Epidermal melanocyte (primary cell): ENCODE measurements at regions not wholly inside any gene's neighbourhood (a gene's known extent, or its start where the extent isn't known, plus 50 kb on each side); places are given as distances from the start of the nearest gene placed in this dataset.

Experiments used
- DNase-seq: peaks from one replicate; pipeline ENCODE4 v3.0.0; 2011; ENCODE audit warnings: low spot score; ENCODE audit not compliant: insufficient read length

DNA sequence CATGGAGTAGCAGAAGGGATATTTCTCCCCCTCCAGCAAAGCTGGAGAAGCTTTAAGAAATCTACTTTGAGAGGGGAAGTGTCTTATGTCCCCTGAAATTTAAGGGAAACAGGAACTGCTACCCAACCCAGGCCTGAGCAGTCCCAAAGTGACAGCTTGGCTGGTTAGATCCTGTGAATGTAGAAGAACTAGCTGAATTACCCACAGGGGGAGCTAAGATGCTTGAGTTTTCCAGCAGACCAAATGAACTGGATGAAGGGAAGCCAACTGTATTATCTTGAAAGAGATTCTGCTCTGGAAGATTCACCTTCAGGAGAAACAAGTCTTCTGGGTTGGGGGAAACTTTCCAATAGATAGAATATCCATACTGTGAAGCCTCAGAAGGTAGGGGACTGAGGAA is 303.3 kb upstream of the MMS22L start:
- no peak for DNase-seq

DNA sequence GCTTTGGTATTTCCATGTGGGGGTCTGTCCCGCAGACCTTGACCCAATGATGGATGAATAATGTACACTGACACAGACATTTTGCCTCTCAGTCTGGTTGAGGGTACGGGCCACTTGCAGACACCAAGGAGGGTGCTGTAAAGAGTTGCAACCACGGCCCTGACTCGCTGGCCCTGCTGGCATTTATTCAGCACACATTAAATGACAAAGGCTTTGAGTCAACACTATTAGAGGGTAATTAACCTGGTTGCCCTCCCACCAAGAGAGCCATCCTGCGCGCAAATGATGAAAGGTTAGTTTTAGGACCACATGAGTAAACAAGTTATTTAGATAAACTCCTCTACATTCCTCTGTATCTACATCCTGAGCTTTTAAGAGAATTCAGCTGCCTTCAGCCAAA is 308.9 kb upstream of the MMS22L start:
- no peak for DNase-seq

DNA sequence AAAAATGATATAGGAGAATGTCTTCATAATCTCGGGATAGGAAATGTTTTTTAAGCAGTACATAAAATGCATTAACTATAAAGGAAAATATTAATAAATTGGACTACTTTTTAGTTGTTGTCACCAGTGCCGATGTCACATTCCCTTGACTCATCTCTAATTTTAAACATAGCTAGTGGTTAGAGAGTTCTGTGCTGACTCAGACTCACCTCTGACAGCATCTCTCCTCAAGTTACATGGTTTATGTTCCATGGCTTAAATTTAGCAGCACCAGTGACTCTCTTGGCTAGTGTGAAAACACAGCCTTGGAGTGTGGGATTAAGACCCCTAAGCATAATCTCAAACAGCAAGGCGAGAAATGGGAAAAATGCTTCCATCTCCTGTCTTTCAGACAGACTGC is 311.8 kb upstream of the MMS22L start:
- DNase-seq = no peak

DNA sequence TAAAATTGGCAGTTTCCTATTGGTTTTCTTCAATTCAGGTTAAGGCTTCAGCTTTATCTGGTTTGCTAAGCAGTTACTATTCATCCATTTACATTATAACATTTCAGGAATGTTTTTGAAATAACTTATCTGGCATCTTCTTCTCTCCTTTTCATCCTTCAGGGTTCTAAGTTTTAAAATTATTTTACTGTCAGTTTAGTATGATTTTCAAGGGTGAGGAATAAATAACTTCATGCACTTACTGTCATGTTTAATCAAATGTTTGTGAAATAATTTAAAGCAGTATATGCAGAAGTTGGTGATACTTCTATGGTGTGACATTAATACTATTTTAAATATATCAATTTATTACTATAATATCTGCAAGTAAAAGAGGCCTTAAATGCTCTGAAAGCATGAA is 338.1 kb upstream of the MMS22L start:
- no peak for DNase-seq

DNA sequence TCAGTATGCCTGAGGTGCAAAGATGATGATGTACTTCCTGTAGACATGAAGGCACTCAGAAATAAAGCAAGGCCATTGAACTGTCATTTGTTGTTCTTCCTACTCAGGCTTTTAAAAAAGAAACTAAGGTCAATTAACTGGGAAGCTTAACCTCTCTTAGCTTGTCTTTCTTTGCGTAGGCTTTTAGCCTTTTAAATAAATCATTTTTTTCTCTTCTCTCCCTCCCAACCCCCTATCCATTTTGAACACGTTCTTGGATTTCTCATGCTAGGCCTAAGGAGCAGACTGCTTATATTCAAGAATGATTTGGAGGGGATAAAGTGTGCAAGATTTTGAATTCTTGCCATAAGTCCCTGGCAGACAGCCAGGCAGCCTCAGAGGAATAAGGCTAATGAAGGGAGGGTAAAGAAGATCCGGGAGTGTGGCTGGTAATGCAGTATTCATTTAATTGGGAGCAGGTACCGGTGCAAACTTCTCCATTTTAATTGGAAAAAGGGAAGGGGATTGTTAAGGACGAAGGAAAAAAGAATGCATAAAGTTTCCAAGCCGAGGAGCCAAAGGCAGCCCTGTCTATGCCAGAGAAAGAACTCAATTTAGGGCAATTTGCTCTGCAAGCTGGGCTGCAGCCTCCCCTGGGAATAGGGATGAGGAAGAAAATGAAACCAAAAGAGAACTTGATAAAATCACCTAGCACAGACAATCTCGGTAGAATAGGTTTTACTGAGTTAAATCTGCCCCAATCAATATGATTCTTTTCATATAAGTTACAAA is 343.8 kb upstream of the MMS22L start:
- no peak for DNase-seq

DNA sequence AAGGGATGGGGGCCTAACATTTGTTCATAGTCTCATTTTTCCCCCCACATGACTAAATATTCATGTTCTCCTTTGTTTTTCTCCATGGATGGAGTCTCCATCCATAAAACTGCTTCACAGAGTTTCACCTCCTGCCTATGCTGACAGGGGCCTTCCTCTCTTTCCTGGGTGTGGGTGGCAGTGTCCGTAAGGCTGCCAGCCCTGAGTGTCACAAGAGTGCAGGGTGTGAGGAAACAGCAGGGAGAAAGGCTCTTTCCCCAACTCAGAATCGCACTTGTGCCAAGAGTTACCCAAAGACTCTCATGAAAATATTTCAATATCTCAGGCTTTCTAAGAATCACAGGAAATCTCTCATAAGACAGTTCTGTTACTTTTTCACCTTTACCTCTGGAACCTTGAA is 346.2 kb upstream of the MMS22L start:
- no peak for DNase-seq

DNA sequence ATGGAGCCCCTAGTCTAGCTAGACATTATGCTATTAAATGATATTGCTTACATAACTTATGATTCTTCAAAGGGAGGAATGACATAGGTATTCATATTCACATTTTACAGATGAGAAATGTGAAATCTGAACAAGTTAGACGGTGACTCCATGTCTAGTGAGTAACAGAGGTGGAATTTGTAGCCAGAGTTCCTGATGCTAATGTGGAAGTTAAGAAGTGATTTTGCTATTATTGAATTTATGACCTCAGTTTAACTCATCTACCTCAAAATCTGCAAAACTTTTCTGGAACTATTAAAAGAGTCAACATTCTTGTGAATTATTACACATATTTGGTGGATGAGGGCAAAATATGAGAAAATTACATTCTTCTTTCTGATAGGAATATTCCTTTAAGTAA is 347.6 kb upstream of the MMS22L start:
- DNase-seq = no peak

DNA sequence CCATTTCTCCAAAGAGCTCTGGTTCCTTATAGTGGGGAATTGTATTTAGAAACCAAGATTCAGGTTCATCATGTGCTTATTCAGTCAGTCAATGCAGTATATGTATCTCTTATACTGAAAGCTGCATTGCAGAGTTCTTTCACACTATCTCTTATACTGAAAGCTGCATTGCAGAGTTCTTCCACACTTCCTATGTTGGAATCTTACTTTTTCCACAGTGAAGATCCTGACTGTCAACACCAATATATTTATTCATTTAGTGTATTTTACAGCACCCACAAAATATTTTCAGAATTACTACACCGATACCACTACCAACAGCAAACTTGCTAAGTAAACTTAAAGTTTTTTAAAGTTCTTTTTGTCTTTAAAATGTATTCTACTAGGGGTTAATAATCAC is 349.3 kb upstream of the MMS22L start:
- DNase-seq = no peak

DNA sequence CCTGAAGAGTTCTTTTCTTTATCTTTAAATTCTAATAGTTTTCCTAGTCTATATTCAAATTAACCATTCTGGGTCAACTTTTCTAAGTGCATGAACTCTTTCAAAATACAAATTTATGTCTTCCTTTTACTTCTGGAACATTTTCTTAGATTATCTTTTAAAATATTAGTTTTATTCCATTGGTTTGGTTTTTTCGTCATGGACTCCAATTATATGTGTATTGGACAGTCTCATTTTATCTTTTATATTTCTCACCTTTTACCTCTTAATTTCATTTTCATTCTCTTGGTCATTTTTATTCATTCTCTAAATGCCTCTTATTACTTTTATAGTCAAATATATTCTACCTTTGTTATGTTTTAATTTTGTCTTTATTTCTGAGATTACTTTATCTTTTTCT is 356.7 kb upstream of the MMS22L start:
- DNase-seq = no peak

DNA sequence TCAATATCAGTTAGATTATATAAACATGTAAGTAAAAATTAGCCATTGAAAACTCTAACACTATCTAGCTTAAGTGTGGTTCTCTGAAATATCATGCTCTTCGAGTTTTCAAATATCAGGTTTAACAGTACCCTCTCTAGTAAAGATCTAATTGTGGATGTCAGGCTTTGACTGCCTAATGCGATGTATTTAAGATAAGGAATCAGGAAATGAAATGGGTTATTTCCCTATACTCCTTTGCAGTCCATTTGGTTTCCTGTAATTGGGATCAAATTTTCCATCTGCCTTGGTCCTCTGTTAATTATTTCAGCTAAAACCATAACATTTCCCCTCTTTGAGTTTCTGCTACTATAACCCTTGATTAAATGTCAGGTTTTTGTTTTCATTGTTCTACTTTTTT is 361.3 kb upstream of the MMS22L start:
- no peak for DNase-seq

DNA sequence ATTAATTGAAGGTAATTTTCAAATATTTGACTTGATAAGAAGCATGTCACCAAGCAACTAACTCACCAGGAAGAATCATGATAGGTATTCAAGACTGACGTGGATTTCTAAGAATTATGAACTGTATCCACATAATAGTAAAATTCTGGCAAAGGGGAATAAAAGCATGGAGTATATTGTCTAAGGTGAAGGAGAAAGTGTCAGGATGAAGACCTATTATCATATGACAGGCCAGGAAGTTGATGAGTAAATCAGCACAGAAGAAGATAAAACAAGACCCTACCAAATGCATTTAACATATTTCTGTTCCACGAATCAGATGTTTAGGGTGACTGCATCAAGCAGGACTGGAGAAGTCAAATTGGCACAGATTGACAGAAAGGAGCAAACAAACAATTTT is 362.7 kb upstream of the MMS22L start:
- DNase-seq = no peak

DNA sequence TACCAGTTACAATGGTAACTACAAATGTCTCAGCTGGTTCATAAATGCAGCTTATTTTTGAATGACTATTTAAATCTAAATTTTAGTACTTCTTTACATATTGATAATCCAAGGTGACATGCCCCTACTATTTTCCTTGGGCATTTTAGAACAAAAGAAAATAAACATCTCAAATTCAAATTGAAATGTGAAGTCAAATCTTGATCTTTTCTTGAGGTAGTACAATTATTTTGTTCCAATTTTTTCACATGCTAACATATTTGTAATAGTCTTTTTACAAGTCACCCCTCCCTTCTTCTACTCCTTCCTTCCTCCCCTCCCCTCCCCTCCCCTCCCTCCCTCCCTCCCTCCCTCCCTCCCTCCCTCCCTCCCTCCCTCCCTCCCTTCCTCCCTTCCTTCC is 370.1 kb upstream of the MMS22L start:
- DNase-seq = no peak

DNA sequence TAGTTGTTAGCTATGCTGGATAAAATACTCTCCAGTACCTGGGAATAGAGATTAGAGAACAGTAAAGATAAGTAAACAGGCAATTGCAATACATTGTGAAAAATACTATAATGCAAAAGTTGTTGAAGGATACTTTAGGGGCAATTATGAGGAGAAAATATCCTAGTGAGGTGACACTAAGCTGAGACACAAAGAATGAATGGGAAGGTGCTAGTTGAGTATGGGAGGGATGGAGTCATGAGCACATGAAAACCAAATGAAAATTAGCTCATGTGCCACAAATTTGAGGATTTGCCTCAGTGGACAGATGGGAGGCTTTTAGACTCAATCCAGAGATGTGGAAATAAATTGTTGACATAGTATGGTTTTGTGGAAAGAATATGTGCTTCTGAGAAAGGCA is 370.5 kb upstream of the MMS22L start:
- DNase-seq = no peak

DNA sequence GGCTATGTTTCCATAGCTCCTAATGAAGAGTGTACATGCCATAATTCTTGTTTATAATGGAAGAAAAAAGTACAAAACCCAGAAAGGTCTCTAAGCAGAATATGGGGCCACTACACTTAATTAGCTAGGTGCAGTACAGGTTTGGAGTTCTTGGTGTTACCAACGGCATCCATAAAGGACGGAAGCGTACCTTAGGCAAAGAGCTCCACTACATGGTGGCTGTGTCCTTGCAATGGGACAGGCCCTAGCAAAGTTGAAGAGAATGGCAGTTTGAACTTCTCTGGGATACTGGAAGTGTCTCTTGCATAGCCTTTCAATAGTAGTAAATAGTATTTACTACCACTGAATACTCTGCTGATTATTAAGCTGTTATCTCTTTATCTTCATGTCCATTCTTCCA is 371.7 kb upstream of the MMS22L start:
- DNase-seq = no peak

DNA sequence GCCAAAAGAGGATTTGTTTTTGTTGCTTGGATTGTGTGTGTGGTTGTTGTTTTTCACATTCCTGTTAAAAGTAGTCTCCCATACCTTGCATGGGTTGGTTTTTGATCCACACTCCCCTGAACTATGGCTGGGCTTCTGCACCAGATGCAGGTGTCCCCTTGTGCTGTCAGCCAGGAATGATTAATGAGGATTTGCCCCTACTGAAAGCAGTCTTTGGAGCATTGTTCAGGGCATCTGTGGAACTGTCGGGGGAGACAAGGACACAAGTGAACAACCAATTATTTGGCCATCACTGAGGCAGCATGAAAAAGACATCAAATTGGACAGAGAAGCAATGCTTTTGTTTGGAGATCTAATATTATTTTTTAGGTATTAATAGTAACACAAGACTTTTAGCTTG is 373.2 kb upstream of the MMS22L start:
- no peak for DNase-seq

DNA sequence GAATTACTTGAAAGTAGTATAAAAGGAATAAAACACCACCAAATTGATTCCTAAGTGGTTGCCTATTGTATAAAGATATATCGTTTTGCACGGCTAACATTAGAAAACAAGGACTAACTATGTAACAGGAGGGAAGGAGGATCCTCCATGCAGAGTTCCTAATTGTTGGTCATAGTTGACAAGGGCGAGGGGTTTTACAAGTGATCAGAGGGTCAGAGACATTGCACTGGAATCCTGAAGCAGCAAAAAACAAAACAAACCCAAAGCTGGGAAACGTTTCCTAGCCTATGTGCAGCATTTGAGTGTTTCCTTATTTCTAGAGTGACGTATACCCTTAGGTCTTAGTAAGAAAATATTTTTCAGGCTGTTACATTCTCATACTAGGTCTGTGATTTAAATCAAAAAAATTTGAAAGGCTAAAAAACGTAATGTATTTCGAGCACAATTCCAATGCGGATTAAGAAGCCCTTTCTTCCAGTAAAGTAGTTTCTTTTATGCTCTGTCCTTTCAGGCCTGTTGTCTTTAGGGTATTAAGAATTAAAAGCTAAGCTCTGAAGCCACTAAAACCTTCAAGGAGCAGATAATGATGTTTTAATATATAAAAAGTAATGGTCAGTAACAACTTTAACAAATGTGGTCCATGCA is 373.8 kb upstream of the MMS22L start:
- DNase-seq = no peak

DNA sequence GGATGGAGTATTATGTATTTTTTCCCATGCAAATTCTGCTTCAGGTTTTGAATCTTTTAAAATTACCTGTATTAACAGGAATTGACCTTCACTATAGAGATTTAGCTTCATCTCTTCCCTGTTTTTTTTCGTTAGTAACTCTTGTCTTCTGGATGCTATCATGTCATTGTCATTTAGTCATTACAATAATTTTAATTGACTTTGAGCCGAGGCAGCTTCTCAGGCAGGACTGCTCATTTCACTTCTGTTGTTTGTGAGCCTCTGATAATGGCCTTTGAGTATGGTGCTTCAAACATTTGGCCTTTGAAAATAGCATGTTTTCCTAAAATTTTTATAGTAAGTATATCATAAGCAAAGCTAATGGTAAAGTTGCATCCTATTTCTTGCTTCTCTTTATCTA is 375.1 kb upstream of the MMS22L start:
- no peak for DNase-seq

DNA sequence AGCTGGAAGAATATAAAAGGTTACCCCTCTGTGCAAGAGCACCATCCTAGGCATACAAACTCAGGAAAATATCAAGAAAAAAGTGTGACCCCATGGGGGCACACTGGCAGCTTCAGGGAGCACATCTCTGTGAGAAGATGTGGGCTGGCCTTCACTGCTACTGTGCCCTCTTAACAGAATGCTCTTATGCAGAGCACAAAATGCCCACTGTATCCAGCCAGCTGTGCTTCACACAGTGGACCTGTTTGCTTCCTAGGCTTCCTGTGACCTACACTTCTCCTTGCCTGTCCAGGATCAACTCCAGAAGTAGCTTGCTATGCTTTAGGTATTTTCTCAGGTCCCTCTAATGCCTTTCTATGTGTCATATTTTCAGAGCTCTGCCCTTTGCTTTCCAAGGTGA is 380.2 kb upstream of the MMS22L start:
- no peak for DNase-seq

DNA sequence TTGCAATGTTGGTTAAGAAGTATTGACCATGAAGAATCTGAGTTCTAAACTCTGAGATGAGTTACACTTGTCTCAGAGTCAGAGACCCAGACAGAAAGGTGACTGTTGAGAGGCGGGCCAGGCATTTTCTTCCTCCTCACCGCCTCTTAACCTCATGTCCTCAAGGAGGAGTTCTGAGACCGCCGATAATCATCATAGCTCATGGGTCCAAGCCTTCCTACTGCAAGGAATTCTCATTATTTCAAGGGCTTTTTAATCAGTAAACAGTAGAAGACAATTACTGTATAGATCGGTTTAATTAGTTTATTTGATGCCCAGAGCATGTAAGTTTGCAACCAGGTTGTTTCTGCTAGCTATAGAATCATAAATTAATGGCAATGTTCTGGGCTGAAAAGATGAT is 382.4 kb upstream of the MMS22L start:
- DNase-seq = no peak

DNA sequence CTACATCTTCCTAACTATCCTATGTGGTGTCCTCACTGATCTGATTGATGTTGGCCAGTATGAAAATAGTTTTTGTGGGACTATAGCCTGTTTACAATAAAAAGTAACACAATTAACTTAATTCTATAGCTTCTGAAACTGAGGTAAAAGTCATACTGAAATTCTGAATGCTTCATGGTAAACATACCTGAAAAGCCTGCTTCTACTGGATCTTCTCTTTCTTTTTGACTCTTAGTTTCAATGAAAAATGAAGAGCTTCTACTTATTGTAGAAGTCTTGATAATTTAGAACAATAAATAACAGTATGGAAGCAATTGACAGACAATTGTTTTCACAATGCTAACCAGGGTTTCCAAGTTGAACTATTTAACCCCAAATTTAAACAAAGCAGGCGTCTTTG is 383.9 kb upstream of the MMS22L start:
- DNase-seq = no peak

DNA sequence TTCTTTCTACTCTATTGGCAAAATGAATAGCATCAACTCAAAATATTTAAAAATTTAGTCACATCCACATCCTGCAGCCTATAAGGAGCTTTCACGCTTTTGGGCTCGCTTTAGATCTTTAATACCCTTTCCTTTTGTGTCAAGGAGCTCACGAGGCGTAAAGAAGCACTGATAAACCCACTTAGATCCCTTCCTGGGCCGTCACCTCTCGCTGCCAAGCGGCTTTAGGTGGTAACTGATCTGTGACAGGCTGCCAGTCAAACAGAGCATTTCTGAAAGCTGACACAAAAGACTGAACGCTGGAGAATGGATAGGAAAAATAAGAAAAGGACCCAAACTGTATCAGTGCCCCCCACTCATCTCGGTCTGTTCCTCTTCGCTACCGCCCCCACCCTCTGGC is 385.7 kb upstream of the MMS22L start:
- no peak for DNase-seq

DNA sequence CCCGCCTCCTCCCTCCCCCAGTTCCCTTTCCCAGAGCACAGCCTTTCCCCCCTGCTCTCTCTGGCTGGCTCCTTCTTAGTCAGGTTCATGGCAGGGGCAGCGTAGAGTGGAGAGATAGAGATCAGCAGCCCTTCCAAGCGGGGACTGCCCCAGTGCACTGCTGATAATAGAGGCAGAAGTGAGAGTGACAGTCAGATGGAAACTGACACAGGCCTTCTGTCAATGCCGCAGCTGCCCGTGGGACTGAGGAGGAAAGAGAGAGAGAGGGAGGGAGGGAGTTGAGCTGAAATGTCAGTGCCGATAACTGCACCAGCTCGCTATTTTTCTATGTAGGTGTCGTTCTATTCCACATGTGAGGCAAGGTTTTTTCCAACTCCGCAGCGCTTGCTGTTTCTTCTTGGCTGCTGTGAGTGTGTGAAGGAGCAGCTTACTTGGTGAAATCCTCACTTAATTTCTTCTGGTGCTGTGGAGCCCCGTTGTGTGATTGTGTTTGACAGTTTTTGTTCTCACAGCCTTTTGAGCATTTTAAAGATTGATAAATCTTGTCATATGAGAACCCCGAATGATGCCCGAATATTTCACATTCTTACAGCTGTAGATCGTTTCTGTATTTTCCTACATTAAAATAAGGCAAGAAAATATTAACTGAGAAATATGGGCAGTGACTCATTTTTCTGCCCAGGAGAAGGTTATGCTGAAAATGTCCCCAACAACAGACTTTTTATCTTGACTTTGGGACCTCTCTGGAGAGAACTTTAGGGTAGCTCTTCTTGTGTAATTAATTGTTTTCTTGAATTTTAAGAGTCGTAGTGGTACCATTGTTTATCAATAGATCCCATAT is 386.4 kb upstream of the MMS22L start:
- no peak for DNase-seq

DNA sequence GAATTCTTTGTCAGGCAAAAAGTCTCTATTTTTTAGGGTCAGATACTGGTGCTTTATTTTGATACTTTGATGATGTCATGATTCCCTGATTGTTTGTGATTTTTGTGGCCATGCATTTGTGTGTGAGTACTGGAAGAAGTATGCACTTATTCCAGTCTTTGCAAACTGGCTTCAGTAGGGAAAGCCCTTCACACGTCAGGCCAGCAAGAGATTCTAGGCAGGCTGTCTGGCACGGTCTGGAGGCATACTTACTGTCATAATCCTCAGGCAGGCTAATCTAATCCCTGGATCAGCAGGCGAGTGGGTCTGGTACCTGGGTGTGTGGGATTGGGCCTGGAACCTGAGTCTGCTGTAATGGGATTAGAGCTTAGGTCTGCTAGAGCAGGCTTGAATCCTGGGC is 391.8 kb upstream of the MMS22L start:
- no peak for DNase-seq
